Astrocyte of the cerebellum (primary cell): ENCODE measurements at regions not wholly inside any gene's neighbourhood (a gene's known extent, or its start where the extent isn't known, plus 50 kb on each side); places are given as distances from the start of the nearest gene placed in this dataset.

Experiments
- DNase-seq: peaks from one replicate; pipeline ENCODE4 v3.0.0-alpha.2; 2011; ENCODE audit warnings: low read depth
- H3K4me3 ChIP-seq: 2 replicates; pipeline ENCODE4 v1.5.1; 2011; ENCODE audit warnings: mild to moderate bottlenecking, low read depth, low read length, moderate library complexity
- CTCF ChIP-seq: IDR thresholded peaks from 2 replicates; pipeline ENCODE4 v1.5.1; 2012; ENCODE audit warnings: low read length, low read depth, moderate library complexity, mild to moderate bottlenecking; ENCODE audit errors: missing control alignments
- in situ Hi-C: cut with HindIII; loops from 2 replicates; pipeline ENCODE4 v1.10.0; 2017; ENCODE audit warnings: low sequenced_read_pairs

GRCh38 chr13:23993680-23993985 is 96.3 kb upstream of the C1QTNF9B start:
- no peak for TF ChIP-seq CTCF
- DNase-seq: peak; percentile 11
- H3K4me3 ChIP-seq: no peak overlapping the region
- in situ Hi-C loops: no loop called here

GRCh38 chr13:23995283-23996073 is 98.2 kb upstream of the C1QTNF9B start:
- TF ChIP-seq CTCF: no peak
- DNase-seq: no peak
- H3K4me3 ChIP-seq: no peak overlapping the region
- in situ Hi-C loops: no loop called here

- no peak overlapping the region for H3K4me3 ChIP-seq
- in situ Hi-C loops: no loop called here
- TF ChIP-seq CTCF: no peak
- DNase-seq: no peak
These were observed 99.2 kb upstream of the C1QTNF9B start for GRCh38 chr13:23996456-23996855.

- in situ Hi-C loops: no loop called here
These were observed 102.1 kb upstream of the C1QTNF9B start for GRCh38 chr13:23999424-23999823.

GRCh38 chr13:24002206-24002815 is 105.0 kb upstream of the C1QTNF9B start:
- TF ChIP-seq CTCF: no peak
- in situ Hi-C loops: no loop called here
- DNase-seq: no peak
- no peak overlapping the region for H3K4me3 ChIP-seq

More at GRCh38 chr13:23999424-23999823, 102.1 kb upstream of the C1QTNF9B start:
- no peak for TF ChIP-seq CTCF
- DNase-seq: no peak
- H3K4me3 ChIP-seq: no peak overlapping the region

- DNase-seq: no peak
- no peak for TF ChIP-seq CTCF
- no peak overlapping the region for H3K4me3 ChIP-seq
- in situ Hi-C loops: no loop called here
These were observed 107.0 kb upstream of the C1QTNF9B start for GRCh38 chr13:24004142-24004899.
